HepG2 (cell line): ENCODE measurements at regions not wholly inside any gene's neighbourhood (a gene's known extent, or its start where the extent isn't known, plus 50 kb on each side); places are given as distances from the start of the nearest gene placed in this dataset.

ENCODE experiments used
- ATAC-seq: fragments of 200-7000 bp; cut with Tn5 transposase; 3 replicates; pipeline ENCODE4 v1.9.1; 2020; ENCODE audit warnings: mild to moderate bottlenecking, moderate library complexity
- BruUV-seq: library from RNA; stranded (reverse); fragments of 400-500 nt; replicated peaks from 2 replicates; lab custom pipeline; 2021; lab: Mats Ljungman, UMichigan
- CTCF ChIA-PET: fragments of 300-600 bp; formaldehyde crosslinking; extraction: SDS; loops from one replicate; lab custom pipeline; 2021; ENCODE audit warnings: low total read pairs, inconsistent platforms, low intra/inter-chr PET ratio; lab: Yijun Ruan, JAX
- POLR2A ChIA-PET: fragments of 350-600 bp; sonication (Branson Sonifier 250); formaldehyde crosslinking; loops from one replicate; lab custom pipeline; 2020; ENCODE audit warnings: antibody characterized with exemption, inconsistent platforms; lab: Yijun Ruan, JAX
- DNase-seq: peaks from one replicate; pipeline ENCODE4 v3.0.0-alpha.2; 2015; ENCODE audit warnings: low spot score
- FAIRE-seq: peaks from 3 replicates; lab custom pipeline; 2011; peaks lifted over from hg19 to GRCh38; lab: Jason Lieb, UNC
- H2AFZ ChIP-seq: one replicate; pipeline ENCODE4 v1.6.1; 2011; ENCODE audit warnings: low read length, inconsistent platforms
- H3K27ac ChIP-seq: fragments of 300-600 bp; 3 replicates; pipeline ENCODE4 v1.8.0; 2011; ENCODE audit warnings: mixed run types, mild to moderate bottlenecking, mixed read lengths, low read length, inconsistent platforms; ENCODE audit not compliant: insufficient read depth; ENCODE audit errors: extremely low read length
- H3K27me3 ChIP-seq, 2 experiments: fragments of 200-600 bp in 1 of 2; 2 replicates in 1 of 2; 3 replicates in 1 of 2; pipeline versions ENCODE4 v1.6.0 to v1.8.0; 2011; ENCODE audit warnings: low read length in 2 of 2, mild to moderate bottlenecking in 2 of 2, moderate library complexity in 2 of 2, inconsistent platforms in 1 of 2; ENCODE audit not compliant: insufficient read depth in 2 of 2, control insufficient read depth in 1 of 2
- H3K36me3 ChIP-seq, 2 experiments: fragments of 200-600 bp in 1 of 2; replicated peaks in 1 of 2; 2 replicates in 1 of 2; 3 replicates in 1 of 2; pipeline versions ENCODE4 v1.5.1 to v1.8.0; 2011; ENCODE audit warnings: low read length in 2 of 2, inconsistent platforms in 1 of 2; ENCODE audit not compliant: insufficient read depth in 2 of 2, control insufficient read depth in 1 of 2
- H3K4me1 ChIP-seq: 2 replicates; pipeline ENCODE4 v1.5.1; 2012; ENCODE audit warnings: low read length, inconsistent platforms; ENCODE audit not compliant: insufficient read depth
- H3K4me2 ChIP-seq: 2 replicates; pipeline ENCODE4 v1.6.0; 2011; ENCODE audit warnings: low read depth, low read length, inconsistent platforms
- H3K4me3 ChIP-seq, 3 experiments: fragments of 200-600 bp in 1 of 3; sonication (generic), shearing (Covaris generic) in 1 of 3; replicated peaks in 1 of 3; 2 replicates each; pipeline ENCODE4 v1.5.1; 2011 to 2016; ENCODE audit warnings: low read length in 3 of 3, inconsistent platforms in 2 of 3, low read depth in 2 of 3, mild to moderate bottlenecking in 2 of 3, control low read depth in 1 of 3, mixed read lengths in 1 of 3; ENCODE audit not compliant: insufficient read depth in 1 of 3
- H3K79me2 ChIP-seq: one replicate; pipeline ENCODE4 v1.6.1; 2011; ENCODE audit warnings: low read length, inconsistent platforms; ENCODE audit not compliant: insufficient read depth
- H3K9ac ChIP-seq: 2 replicates; pipeline ENCODE4 v1.6.0; 2011; ENCODE audit warnings: mild to moderate bottlenecking, low read depth, low read length, inconsistent platforms; ENCODE audit not compliant: insufficient read depth
- H3K9me3 ChIP-seq: 2 replicates; pipeline ENCODE4 v1.5.1; 2012; ENCODE audit warnings: mild to moderate bottlenecking, low read length
- H4K20me1 ChIP-seq: 2 replicates; pipeline ENCODE4 v1.6.0; 2011; ENCODE audit warnings: inconsistent platforms, mild to moderate bottlenecking, low read length, moderate library complexity; ENCODE audit not compliant: insufficient read depth
- KMT2A ChIP-seq: sonication (generic); formaldehyde crosslinking; IDR thresholded peaks from 2 replicates; pipeline ENCODE4 v1.4.0; 2020; ENCODE audit warnings: missing genetic modification reagents
- RCOR2 ChIP-seq: IDR thresholded peaks from 2 replicates; pipeline ENCODE4 v1.6.1; 2016; ENCODE audit warnings: missing biosample characterization, missing genetic modification reagents
- SKIL ChIP-seq: sonication (generic); formaldehyde crosslinking; IDR thresholded peaks from 2 replicates; pipeline ENCODE4 v1.8.0; 2022; ENCODE audit warnings: missing genetic modification reagents, mild to moderate bottlenecking, moderate library complexity, borderline replicate concordance
- SMARCC2 ChIP-seq: fragments of 450-650 bp; IDR thresholded peaks from 2 replicates; pipeline ENCODE4 v1.6.1; 2017; ENCODE audit warnings: antibody characterized with exemption, mild to moderate bottlenecking
- ZMYM4 ChIP-seq: sonication (generic); formaldehyde crosslinking; IDR thresholded peaks from 2 replicates; pipeline ENCODE4 v1.8.1; 2023; ENCODE audit warnings: mild to moderate bottlenecking, missing genetic modification reagents
- ZNF510 ChIP-seq: sonication (generic); formaldehyde crosslinking; IDR thresholded peaks from 2 replicates; pipeline ENCODE4 v1.4.0; 2020; ENCODE audit warnings: low read depth, mild to moderate bottlenecking, missing genetic modification reagents
- ZNF674 ChIP-seq: sonication (generic); formaldehyde crosslinking; IDR thresholded peaks from 2 replicates; pipeline ENCODE4 v1.5.0; 2020; ENCODE audit warnings: low read depth, mild to moderate bottlenecking, missing genetic modification reagents
- WGBS: methylation state at CpG from one replicate; pipeline ENCODE4 v1.1.6; 2017; ENCODE audit warnings: low lambda C conversion rate; 5-methylcytosine and 5-hydroxymethylcytosine counted together
- in situ Hi-C: cut with HindIII; loops from 2 replicates; pipeline ENCODE4 v1.10.0; 2017; ENCODE audit warnings: low pct_unique_long_range_greater_than_20kb; ENCODE audit not compliant: extremely low pct_ligation_motif_present
- intact Hi-C: fragments of 100-400 bp; cut with micrococcal nuclease; formaldehyde crosslinking; loops from one replicate; pipeline ENCODE4 v1.10.0; 2022; ENCODE audit not compliant: unreplicated experiment
- TF ChIP-seq, protein P1 (sequence below): sonication (generic); formaldehyde crosslinking; conservative IDR thresholded peaks from 2 replicates; pipeline ENCODE4 v1.4.0; 2020; ENCODE audit warnings: missing genetic modification reagents
- TF ChIP-seq, protein P2 (sequence below): sonication (generic); formaldehyde crosslinking; IDR thresholded peaks from 2 replicates; pipeline ENCODE4 v1.4.0; 2020; ENCODE audit warnings: mild to moderate bottlenecking, missing genetic modification reagents, borderline replicate concordance

DNA sequence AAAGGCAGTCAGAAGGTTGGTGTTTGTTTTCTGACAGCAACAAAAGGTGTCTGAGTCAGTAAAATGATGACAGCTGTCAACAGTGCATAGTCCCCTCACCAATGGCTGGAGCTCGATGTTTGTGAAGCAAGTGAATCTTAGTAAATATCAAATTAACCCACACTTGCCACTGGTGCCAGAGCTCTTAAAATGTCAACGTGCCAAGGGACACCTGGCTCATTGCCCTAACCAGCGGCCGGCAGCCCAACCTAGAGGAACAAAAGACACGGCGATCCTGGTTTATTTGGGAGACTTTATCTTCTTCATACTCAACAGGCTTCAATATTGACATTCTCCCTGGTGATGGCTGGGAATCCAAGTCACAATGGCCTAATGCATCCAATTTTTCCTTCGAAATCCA, 143.4 kb downstream of the CPEB2 start:
- H3K36me3 ChIP-seq, result no peaks in the 10 kb centered on the region
- intact Hi-C loops, result loop anchor here (5.0 kb wide), 1 partner anchor 143 kb away; the partner anchor contains the start of gene CPEB2
- no peak overlapping the region for H3K27ac ChIP-seq
- H3K4me2 ChIP-seq, result 0 out of 2 replicates have a peak overlapping the region, but pooled peaks have one; percentile 19
- no peak for DNase-seq
- no peak overlapping the region for H3K9ac ChIP-seq
- POLR2A ChIA-PET, result no interaction called here
- TF ChIP-seq ZNF510 (CRISPR knock-in tag), result no peak
- TF ChIP-seq SKIL, result no peak
- TF ChIP-seq, protein P1, sequence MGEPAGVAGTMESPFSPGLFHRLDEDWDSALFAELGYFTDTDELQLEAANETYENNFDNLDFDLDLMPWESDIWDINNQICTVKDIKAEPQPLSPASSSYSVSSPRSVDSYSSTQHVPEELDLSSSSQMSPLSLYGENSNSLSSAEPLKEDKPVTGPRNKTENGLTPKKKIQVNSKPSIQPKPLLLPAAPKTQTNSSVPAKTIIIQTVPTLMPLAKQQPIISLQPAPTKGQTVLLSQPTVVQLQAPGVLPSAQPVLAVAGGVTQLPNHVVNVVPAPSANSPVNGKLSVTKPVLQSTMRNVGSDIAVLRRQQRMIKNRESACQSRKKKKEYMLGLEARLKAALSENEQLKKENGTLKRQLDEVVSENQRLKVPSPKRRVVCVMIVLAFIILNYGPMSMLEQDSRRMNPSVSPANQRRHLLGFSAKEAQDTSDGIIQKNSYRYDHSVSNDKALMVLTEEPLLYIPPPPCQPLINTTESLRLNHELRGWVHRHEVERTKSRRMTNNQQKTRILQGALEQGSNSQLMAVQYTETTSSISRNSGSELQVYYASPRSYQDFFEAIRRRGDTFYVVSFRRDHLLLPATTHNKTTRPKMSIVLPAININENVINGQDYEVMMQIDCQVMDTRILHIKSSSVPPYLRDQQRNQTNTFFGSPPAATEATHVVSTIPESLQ (CRISPR knock-in tag), result no peak
- no peak for TF ChIP-seq SMARCC2
- no peak for TF ChIP-seq KMT2A (CRISPR knock-in tag)
- TF ChIP-seq, protein P2, sequence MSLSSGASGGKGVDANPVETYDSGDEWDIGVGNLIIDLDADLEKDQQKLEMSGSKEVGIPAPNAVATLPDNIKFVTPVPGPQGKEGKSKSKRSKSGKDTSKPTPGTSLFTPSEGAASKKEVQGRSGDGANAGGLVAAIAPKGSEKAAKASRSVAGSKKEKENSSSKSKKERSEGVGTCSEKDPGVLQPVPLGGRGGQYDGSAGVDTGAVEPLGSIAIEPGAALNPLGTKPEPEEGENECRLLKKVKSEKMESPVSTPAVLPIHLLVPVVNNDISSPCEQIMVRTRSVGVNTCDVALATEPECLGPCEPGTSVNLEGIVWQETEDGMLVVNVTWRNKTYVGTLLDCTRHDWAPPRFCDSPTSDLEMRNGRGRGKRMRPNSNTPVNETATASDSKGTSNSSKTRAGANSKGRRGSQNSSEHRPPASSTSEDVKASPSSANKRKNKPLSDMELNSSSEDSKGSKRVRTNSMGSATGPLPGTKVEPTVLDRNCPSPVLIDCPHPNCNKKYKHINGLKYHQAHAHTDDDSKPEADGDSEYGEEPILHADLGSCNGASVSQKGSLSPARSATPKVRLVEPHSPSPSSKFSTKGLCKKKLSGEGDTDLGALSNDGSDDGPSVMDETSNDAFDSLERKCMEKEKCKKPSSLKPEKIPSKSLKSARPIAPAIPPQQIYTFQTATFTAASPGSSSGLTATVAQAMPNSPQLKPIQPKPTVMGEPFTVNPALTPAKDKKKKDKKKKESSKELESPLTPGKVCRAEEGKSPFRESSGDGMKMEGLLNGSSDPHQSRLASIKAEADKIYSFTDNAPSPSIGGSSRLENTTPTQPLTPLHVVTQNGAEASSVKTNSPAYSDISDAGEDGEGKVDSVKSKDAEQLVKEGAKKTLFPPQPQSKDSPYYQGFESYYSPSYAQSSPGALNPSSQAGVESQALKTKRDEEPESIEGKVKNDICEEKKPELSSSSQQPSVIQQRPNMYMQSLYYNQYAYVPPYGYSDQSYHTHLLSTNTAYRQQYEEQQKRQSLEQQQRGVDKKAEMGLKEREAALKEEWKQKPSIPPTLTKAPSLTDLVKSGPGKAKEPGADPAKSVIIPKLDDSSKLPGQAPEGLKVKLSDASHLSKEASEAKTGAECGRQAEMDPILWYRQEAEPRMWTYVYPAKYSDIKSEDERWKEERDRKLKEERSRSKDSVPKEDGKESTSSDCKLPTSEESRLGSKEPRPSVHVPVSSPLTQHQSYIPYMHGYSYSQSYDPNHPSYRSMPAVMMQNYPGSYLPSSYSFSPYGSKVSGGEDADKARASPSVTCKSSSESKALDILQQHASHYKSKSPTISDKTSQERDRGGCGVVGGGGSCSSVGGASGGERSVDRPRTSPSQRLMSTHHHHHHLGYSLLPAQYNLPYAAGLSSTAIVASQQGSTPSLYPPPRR (CRISPR knock-in tag), result no peak
- no peak for TF ChIP-seq ZMYM4
- no peak for TF ChIP-seq RCOR2
- no peak for TF ChIP-seq ZNF674 (CRISPR knock-in tag)
- TF ChIP-seq, all 625 proteins: peak for 0
- in situ Hi-C loops, result loop anchor here (10.0 kb wide), 1 partner anchor 141 kb away; the partner anchor contains the start of gene CPEB2
- FAIRE-seq (no peak), ATAC-seq (no peak)
- Histone ChIP-seq H3K9me3 (no peaks in the 10 kb centered on the region), H3K79me2 (no peaks in the 10 kb centered on the region), H4K20me1 (no peaks in the 10 kb centered on the region), H2AFZ (no peak overlapping the region), H3K27me3 (no peaks in the 10 kb centered on the region), H3K4me3 (no peak overlapping the region), H3K4me1 (peaks cover 77% of the 10 kb centered on the region)
- WGBS, result 64% methylated on average over 7 of the region's 7 CpGs
- CTCF ChIA-PET, result no interaction called here
- BruUV-seq, result no TSS peak
